IPS DF 19.7 (cell line): ENCODE measurements at regions not wholly inside any gene's neighbourhood (a gene's known extent, or its start where the extent isn't known, plus 50 kb on each side); places are given as distances from the start of the nearest gene placed in this dataset.
"Not testable (repeated sequence)": the region's sequence is repeated elsewhere in the genome, so short reads cannot be mapped to it uniquely, and the experiment has no call there.

ENCODE experiments used
- DNase-seq: peaks from one replicate; pipeline ENCODE4 v3.0.0-alpha.2; 2013; ENCODE audit warnings: low read depth, low spot score

DNA sequence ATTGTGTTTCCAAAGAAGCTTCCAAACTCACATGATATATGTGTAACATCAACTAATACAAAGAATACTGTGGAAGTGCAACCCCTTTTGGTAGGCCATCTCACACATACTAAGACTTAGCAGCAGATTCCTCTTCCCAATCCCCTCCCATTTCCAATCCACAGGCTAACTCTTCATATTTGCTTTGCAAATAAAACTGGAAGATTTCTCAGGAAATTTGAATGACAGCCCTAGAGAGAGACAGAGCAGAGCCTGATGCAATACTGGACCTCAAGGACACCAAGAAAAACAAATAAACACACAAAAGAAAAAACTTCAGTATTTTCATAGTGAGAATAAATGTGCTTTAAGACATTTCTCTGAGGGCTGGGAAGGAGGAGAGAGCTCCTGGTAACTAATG is 190.2 kb upstream of the BRINP3 start:
- no peak for DNase-seq

DNA sequence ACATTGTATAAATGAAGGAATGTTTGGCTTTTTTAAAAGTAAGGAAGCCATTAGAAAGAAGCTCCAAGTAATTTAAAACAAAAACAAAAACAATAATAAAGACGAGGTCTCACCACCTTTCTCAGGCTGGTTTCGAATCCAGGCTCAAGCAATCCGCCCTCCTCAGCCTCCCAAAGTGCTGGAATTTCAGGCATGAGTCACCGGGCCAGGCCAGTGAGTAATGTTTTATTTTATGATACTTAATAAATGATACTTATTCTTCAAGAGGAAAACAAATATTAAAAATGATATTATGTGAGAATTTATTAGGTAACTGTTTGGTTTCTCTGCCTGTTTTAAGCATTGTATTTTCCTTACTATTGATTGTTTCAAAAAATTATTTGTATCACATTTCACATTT is 201.4 kb upstream of the BRINP3 start:
- no peak for DNase-seq

DNA sequence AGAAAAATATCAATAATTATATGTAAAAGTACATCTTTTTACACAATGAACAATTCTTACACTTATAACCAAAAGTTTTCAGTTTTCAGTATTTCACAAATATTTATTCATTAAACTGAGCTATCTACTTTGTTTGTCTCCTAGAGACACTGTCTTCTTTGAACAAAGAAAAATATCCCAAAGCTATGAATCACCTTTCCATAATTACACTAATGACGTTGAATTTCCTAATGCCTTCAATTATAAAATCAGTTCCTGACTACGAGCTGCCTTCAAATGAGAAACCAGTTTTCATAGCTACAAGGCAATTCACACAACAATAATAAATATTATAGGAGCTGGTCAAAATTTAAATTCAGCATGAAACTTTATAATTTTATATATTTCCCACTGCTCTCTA is 201.8 kb upstream of the BRINP3 start:
- DNase-seq, result no peak

DNA sequence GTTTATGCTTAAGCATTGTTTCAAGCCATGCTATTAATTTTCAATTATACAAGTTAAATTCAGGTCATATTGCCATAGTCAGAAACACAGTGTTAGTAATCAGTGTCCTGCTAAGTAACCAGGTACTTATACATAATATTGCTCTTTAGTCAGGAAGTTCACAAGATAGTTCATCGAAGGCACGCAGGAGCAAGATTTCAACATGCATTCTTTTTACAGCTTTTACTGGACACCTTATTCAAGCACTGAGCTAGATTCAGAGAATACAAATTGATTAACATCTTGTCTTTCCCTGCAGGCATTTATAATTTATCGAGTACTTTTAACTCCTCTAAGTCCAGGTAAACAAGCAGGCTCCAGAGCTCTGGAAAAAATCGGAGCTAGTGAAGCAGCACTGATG is 202.3 kb upstream of the BRINP3 start:
- DNase-seq, result no peak

DNA sequence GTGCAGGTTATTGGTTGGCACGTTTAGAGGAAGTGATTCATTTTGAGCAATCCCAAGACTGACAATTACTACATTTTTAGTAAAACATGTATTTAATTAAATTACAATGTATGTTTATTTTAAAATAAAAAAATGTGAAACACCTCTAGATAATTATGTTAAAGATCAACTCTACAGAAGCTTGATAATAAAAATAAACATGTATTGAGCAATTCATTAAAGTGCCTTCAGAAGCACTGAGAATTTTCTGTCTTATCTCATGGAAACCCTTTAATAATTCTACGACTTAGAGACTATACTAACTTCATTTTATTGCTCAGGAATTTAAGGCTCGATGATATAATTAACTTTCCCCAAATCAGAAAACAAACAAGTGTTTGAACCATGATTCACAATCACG is 208.0 kb upstream of the BRINP3 start:
- no peak for DNase-seq

DNA sequence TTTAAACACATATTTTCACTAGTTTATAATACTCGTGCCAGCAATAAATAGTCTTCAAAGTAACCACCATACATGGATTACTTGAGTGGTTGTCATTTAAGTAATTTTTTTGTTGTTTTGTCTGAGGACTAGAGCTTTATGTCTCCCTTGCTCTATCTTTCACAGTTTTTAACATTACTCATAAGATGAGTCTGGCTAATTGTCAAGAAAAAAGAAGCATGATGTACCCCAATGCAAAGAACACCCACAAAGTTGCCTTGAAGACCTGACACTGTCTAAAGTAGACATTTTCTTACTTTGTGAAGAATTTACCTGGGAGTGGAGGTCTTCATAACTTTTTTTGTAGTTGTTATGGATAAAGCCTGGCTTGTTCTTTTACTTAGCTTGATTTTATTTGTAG is 210.4 kb upstream of the BRINP3 start:
- DNase-seq, result no peak

DNA sequence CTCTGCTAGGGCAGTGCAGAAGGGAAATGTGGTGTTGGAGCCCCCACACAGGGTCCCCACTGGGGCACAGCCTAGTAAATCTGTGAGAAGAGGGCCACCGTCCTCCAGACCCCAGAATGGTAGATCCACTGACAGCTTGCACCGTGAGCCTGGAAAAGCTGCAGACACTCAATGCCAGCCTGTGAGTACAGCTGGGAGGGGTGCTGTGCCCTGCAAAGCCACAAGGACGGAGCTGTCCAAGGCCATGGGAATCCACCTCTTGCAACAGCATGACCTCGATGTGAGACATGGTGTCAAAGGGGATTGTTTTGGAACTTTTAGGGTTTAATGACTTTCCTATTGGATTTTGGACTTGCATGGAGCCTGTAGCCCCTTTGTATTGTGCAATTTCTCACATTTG is 220.8 kb upstream of the BRINP3 start:
- DNase-seq, result not testable (repeated sequence)

DNA sequence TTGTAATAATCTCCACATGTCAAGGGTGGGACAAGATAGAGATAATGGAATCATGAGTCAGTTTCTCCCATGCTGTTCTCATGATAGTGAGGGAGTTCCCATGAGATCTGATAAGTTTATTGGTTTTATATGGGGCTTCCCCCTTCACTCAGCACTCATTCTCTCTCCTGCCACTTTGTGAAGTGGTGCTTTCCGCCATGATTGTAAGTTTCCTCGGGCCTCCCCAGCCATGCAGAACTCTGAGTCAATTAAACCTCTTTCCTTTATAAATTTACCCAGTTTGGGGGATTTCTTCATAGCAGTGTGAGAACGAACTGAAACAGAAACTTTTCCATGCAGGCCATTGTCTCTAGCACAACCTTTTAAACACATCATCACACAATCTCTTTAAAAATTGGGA is 221.5 kb upstream of the BRINP3 start:
- no peak for DNase-seq

DNA sequence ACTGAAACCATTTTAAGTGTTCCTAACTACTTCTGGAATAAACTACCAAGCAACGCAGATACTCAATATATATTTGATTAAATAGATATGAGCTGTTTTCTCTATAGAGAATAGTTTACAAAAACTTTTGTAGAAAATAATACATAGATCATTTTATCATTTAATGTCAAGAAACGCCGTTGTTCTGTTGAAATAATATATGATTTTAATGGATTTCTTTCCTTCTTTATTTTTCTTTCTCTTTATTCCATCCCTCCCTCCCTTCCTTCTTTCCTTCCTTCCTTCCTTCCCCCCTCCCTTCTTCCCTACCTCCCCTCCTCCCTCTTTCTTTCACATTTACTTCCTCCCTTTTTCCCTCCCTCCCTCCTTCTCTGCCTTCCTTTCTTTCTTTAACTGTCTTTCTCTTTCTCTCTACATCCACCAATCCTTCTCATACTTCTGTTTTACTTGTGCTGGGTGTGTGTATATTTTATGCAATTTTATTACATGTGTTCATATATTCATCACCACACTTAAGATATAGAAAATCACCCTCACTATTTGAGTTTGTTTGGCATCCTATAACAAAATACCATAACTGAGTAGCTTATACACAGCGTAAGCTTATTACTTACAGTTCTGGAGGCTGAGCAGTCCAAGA is 230.9 kb upstream of the BRINP3 start:
- no peak for DNase-seq

DNA sequence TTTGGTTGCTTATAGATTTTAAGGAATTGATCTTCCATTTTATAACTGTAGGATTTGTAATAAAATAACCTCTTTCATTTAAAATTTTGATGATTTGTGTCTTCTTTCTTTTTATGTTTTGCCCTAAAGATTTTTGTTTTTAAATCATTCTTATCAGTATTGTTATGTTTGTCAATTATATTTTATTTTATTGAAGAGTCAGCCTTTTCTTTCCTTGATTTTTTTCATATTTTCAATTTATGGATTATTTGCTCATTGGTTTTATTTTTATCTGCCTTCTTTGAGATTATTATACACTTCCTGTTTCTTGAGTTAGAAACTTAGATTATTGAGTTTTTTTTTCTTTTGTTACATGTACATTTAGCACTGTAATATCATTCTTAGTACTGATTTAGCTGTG is 233.4 kb upstream of the BRINP3 start:
- no peak for DNase-seq

DNA sequence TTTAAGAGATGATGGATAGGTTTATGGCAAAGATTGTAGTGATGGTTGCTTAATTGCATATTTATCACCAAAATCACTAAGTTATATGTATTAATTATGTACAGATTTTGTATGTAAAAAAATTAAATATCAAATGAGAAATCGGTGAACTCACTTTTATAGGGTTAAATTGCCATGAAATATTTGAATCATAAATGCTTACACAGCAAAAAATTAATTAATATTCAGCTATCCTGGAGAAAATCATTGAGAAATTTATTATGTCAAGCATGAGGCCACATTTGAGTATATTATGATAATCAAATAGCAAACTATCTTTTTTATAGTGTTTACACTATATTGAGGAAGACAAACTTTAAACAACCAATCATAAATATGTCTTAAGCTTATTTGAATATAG is 239.4 kb upstream of the BRINP3 start:
- DNase-seq, result no peak

DNA sequence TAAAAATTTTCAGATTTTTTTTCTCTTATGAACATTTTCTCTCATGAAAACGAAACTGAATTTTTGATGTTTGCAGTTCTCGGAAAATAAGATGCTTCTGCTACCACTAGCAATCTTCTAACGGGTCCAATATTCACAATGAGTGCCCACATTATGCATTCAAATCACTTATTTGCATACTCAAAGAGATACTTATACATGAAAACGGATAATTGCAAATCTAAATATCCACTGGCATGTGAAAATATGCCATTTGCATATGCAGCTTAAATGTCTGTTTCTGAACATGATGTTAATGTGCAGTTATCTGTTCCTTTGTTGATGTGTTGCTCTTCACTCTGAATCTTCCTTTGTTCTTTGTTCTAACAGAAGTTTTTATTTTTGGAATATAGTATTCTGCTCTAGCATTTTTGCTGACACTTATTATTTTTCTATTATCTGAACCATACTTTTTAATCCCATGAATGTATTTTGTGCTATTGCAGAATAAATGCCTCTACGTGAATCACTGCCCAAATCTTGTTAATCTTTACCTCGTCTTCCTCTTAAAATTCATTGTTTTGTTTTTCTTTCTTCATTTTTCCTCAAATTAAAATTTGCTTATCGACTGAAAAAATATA is 259.4 kb upstream of the BRINP3 start:
- DNase-seq, result no peak

DNA sequence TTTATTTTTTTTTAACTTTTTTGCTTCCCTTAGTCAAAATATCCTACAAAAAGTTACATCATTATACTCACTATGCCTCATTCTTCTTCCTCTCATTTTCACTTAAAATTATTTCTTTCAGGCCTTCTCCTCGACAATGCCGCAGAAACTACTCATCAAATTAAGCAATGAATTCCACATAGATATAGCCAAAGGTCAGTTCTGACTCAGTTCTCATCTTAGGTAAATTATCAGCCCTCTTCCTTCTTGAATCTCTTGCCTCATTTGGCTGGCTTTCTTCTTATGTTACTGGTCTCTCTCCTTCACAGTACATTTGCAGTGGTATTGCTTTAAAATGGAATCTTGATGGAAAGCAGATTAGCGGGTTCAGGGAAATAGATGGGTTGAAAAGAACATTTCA is 260.7 kb upstream of the BRINP3 start:
- DNase-seq, result no peak

DNA sequence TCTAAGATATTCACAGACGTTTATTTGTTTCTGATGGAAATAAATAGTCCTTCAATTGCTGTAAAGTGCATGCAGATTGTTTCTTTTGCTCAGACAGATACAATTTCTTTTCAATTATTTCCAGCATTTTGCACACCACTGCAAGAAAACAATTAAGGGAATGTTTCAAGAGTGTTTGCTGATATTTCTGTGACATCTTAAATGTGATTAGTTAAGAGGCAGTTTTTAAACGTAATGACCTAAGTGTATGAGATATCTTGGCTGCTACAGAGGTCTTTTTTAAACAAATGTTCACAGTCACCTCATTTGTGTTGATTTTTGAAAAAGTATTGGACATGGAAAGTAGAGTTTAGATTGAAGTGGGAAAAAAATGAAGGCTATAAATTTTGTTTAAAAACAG is 262.3 kb upstream of the BRINP3 start:
- DNase-seq, result no peak

DNA sequence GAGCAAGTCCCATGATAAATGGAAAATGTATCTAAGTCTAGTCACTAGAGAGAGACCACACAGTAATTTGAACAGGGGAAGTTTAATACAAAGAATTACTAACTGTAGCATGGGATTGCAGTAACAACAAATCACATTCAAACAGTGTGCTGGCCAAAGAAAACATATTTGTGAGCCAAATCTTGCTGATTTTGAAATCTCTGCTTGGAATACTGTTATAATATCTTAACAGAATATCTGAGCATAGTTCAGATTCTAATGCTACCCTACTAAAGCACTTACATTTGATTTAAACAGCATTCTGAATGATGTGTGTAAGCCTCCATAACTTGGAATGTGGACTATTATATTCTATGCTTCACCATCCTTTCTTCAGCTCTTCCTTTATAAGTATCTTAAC is 270.0 kb upstream of the BRINP3 start:
- no peak for DNase-seq

DNA sequence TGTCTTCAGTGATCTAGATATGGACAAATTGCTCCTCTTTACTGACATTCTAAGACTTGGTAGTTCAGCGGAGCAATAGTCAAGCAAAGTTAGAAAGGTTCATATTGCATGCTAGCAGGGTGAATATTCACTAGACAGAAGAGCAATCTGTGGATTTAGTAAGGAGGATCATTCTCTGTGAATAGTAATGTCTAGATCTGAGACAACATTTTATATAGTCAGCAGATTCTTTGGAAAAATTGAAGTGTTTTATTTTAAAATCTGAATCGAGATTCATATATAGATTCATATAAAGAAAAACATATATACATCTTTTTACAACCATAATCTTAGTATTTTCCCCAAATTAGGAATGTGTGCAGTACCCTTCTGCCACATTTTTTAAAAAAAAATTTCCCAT is 274.5 kb upstream of the BRINP3 start:
- DNase-seq, result no peak

DNA sequence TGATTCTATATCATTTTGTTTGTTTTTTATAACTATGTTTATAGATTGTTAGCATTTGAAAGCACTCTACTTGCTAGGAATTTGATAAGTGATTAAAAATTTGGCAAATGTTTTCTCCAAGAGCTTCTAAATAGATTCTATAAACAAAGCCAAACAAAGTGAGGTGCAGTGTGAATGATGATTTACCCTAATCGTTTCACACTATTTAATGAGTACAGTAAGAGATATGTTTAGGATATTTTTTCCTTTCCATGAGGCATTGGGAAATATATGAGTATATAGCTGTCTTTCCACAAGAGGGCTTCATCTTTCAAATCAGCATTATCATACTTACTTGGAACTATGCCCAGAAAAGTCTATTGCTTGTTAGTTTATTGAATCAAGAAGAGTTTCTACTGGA is 277.0 kb upstream of the BRINP3 start:
- DNase-seq, result no peak

DNA sequence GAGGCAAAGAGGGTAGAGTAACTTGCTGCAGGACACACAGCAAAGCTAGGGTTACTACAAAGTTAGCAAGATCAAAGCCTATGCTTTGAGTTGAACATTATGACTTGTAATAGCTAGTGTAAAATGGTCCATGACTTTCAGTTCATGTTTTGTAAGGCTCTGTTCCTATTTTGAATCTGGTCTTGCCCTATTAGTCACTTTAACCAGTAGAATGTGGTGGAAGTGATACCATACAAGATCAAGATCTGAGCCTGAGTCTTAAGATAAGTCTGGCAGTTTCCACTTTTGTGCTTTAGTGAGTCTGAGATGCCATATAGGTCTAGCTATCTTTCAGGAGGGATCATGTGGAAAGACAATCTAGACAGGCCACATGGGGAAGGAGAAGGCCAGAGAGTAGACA is 282.1 kb upstream of the BRINP3 start:
- no peak for DNase-seq

DNA sequence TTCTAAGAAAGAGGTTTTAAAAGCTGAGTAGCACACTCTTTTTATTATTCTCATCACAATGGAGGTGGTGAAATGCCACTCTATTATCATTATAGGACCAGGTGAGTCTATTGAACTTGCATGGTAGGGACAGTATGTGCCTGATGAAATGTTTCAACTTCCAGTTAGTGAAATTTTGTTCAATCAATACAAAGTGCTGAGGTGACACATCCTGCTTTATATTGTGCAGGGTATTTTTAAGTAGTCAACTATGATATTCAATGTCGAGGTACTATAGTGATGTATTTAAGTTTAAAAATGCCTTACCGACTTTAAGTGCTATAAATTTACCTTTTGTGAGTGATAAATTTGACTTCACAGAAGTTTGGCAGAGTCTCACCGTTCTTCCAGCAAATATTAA is 284.7 kb upstream of the BRINP3 start:
- no peak for DNase-seq

DNA sequence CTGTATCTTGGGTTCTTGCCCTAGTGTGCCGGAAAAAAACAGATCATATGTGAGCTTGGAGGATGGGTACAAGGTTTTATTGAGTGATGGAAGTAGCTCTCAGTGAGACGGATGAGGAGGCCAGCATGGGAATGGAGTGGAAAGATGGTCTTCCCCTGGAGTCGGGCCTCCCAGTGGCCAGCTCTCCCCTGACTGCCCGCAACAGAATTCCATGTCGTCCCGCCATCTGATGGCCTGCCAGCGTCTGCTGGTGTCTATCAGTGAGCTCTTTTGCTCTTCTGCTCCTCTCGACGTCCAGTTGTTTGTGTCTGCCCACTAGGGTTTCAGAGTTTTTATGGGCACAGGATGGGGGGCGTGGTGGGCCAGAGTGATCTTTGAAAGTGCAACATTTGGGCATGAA is 315.2 kb upstream of the BRINP3 start:
- no peak for DNase-seq

DNA sequence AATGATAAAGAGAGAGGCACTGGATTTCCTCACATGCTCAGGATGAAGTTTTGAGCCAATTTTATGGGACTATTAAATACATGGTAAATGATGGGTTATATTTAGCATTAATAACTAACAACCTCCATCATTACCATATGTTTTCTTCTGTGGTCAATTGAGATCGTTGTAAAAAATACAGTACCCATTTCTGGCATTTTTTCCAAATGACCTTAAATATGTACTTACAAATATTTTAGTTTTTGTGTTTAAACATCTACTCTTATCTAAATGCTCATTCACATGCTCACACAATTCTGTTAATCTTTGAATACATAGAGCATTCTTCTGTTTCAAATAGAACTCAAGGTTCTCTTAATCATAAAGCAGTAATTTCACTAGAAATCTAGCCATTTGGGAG is 330.0 kb upstream of the BRINP3 start:
- DNase-seq, result no peak

DNA sequence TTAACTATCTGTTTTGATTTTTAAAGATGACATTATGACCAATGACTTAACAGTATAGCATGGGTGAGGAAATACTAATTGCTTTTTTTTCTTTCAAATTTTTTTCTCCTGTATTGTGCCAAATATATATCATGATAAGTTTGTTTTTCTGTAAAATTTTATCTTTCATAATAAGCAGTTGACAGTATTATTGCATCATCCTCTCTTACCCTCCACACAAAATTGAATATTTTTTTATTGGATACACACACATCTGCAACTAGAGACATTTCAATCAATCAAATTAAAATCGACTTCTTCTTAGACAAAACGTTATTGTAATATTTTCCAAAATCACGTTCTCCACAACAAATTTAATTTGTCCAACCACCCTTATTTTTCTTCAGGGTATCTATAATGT is 330.4 kb upstream of the BRINP3 start:
- no peak for DNase-seq

DNA sequence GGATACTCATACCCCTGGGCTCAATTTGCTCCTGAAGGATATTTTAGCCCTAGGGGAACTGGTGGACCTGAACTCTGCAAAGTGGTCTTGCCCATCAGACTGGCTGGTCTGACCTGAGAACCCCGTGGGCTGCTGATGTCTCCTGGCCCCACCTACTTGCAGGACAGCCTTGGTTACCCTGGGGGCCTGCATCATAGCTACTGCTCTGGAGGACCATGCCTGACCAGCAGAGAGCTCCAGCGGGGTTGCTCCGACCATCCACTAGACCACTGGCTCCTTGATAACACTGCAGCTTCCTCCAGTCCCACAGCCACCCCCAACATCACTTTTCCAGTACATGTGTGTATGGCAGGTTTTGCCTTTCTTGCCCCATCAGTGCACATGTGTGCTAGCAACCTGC is 331.6 kb upstream of the BRINP3 start:
- DNase-seq, result no peak

DNA sequence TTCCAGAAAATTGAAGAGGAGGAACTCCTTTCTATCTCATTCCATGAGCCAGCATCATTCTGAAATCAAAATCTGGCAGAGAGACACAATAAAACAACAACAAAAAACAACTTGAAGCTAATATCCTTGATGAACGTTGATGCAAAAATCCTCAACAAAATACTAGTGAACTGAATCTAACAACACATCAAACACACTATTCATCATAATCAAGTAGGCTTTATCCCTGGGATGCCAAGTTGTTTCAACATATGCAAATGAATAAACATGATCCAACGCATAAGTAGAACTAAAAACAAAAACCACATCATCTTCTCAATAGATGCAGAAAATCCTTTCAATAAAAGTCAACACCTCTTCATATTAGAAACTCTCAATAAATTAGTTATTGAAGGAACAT is 335.3 kb upstream of the BRINP3 start:
- no peak for DNase-seq
